VCaP (cell line): ENCODE measurements at regions not wholly inside any gene's neighbourhood (a gene's known extent, or its start where the extent isn't known, plus 50 kb on each side); places are given as distances from the start of the nearest gene placed in this dataset.
A peak's percentile ranks its signal among the peaks of the same experiment; 100 is the strongest.

Source experiments
- H3K27ac ChIP-seq: fragments of 450-650 bp; 2 replicates; pipeline ENCODE4 v1.5.1; 2017
- CTCF ChIP-seq: fragments of 450-650 bp; conservative IDR thresholded peaks from 2 replicates; pipeline ENCODE4 v1.5.1; 2017; ENCODE audit warnings: mild to moderate bottlenecking, moderate library complexity

- no peak overlapping the region for H3K27ac ChIP-seq
- TF ChIP-seq CTCF, result no peak
Measured at GRCh38 chr11:32016111-32016510, 74.8 kb upstream of the RCN1 start.

GRCh38 chr11:32015427-32015826, 75.4 kb upstream of the RCN1 start:
- H3K27ac ChIP-seq, result no peak overlapping the region
- no peak for TF ChIP-seq CTCF

GRCh38 chr11:32013603-32014002, 77.3 kb upstream of the RCN1 start:
- no peak for TF ChIP-seq CTCF
- H3K27ac ChIP-seq, result no peak overlapping the region

- no peak overlapping the region for H3K27ac ChIP-seq
- TF ChIP-seq CTCF, result no peak
Measured at GRCh38 chr11:32012049-32012448, 78.8 kb upstream of the RCN1 start.

- no peak overlapping the region for H3K27ac ChIP-seq
- no peak for TF ChIP-seq CTCF
Measured at GRCh38 chr11:32008880-32009551, 81.9 kb upstream of the RCN1 start.

GRCh38 chr11:32006799-32007388, 84.0 kb upstream of the RCN1 start:
- peak; percentile 86 for TF ChIP-seq CTCF
- H3K27ac ChIP-seq, result no peak overlapping the region

GRCh38 chr11:32005786-32006416, 85.0 kb upstream of the RCN1 start:
- no peak for TF ChIP-seq CTCF
- H3K27ac ChIP-seq, result no peak overlapping the region
